ENCODE measurements at regions not wholly inside any gene's neighbourhood (a gene's known extent, or its start where the extent isn't known, plus 50 kb on each side); places are given as distances from the start of the nearest gene placed in this dataset.

GRCh38 chr13:103328899-103329298 lies 262.7 kb upstream of the SLC10A2 start:
- Histone ChIP-seq H3K36me3 (ENCODE audit: control insufficient read depth, insufficient read depth, low read length) (no peaks in the 10 kb centered on the region), H3K4me3 (ENCODE audit: low read depth, low read length) (no peak overlapping the region), H3K27me3 (ENCODE audit: control insufficient read depth, insufficient read depth, low read length) (no peaks in the 10 kb centered on the region)
- ChIA-PET CTCF (no interaction called here), POLR2A (no interaction called here)
- TF ChIP-seq, protein P1, sequence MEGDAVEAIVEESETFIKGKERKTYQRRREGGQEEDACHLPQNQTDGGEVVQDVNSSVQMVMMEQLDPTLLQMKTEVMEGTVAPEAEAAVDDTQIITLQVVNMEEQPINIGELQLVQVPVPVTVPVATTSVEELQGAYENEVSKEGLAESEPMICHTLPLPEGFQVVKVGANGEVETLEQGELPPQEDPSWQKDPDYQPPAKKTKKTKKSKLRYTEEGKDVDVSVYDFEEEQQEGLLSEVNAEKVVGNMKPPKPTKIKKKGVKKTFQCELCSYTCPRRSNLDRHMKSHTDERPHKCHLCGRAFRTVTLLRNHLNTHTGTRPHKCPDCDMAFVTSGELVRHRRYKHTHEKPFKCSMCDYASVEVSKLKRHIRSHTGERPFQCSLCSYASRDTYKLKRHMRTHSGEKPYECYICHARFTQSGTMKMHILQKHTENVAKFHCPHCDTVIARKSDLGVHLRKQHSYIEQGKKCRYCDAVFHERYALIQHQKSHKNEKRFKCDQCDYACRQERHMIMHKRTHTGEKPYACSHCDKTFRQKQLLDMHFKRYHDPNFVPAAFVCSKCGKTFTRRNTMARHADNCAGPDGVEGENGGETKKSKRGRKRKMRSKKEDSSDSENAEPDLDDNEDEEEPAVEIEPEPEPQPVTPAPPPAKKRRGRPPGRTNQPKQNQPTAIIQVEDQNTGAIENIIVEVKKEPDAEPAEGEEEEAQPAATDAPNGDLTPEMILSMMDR (IDR thresholded peaks at IDR 0.05; ENCODE audit: insufficient read depth, low read depth, low read length) = no peak
- no peak for DNase-seq (ENCODE audit: low read depth)

GRCh38 chr13:103326326-103326725 lies 260.1 kb upstream of the SLC10A2 start:
- TF ChIP-seq, protein P1 (IDR thresholded peaks at IDR 0.05; ENCODE audit: insufficient read depth, low read depth, low read length) = no peak
- DNase-seq (ENCODE audit: low read depth) = no peak
- Histone ChIP-seq H3K27me3 (ENCODE audit: control insufficient read depth, insufficient read depth, low read length) (no peaks in the 10 kb centered on the region), H3K4me3 (ENCODE audit: low read depth, low read length) (no peak overlapping the region), H3K36me3 (ENCODE audit: control insufficient read depth, insufficient read depth, low read length) (no peaks in the 10 kb centered on the region)
- ChIA-PET CTCF (no interaction called here), POLR2A (no interaction called here)

DNA sequence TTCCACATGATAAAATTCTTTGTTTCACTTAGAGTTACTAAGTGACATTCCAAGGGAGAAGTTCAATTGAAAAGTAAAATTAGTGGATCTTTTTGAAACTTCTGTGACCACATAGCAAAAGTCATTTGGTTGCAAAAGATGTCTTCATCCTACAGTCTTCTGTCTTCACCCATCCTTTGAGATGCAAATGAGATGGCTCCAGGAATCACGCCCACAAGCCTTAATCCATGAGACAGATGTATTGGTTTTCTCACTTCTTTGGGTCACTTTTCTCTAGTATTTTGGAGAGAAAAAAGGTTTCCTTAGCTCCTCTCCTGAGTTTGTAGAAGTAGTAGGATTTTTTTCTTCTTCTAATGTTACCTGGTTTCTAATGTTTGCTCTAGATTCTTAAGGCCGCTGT lies 259.5 kb upstream of the SLC10A2 start:
- TF ChIP-seq, protein P1 (IDR thresholded peaks at IDR 0.05; ENCODE audit: insufficient read depth, low read depth, low read length) = no peak
- Histone ChIP-seq H3K27me3 (ENCODE audit: control insufficient read depth, insufficient read depth, low read length) (no peaks in the 10 kb centered on the region), H3K36me3 (ENCODE audit: control insufficient read depth, insufficient read depth, low read length) (no peaks in the 10 kb centered on the region), H3K4me3 (ENCODE audit: low read depth, low read length) (no peak overlapping the region)
- CTCF ChIA-PET = no interaction called here
- POLR2A ChIA-PET = no interaction called here
- DNase-seq (ENCODE audit: low read depth) = no peak

DNA sequence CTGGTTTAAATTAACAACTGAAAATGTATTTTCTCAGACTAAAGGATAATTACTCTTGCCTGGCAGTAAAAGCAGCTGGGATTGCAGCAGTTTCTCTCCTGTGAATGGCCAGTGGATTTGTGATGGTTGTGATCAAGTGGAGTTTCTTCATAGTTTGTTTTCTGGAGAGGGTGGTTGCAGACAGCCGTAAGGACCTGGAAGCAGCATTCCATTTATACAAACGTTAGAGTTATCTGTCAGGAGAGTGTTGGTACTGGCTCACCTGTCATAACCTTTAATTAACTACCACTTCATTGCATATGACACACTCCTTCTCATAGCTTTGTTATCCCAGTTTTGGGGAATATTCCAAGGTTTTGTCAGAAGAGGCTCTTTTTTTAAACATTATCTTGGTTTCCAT lies 258.4 kb upstream of the SLC10A2 start:
- POLR2A ChIA-PET = no interaction called here
- Histone ChIP-seq H3K4me3 (ENCODE audit: low read depth, low read length) (no peak overlapping the region), H3K36me3 (ENCODE audit: control insufficient read depth, insufficient read depth, low read length) (no peaks in the 10 kb centered on the region), H3K27me3 (ENCODE audit: control insufficient read depth, insufficient read depth, low read length) (no peaks in the 10 kb centered on the region)
- no peak for DNase-seq (ENCODE audit: low read depth)
- TF ChIP-seq, protein P1 (IDR thresholded peaks at IDR 0.05; ENCODE audit: insufficient read depth, low read depth, low read length) = no peak
- CTCF ChIA-PET = interaction anchor here (0.5 to 0.6 kb wide), 2 partner anchors 74 to 139 kb away, joined by 3 read pairs; no protein-coding TSS in a partner anchor

DNA sequence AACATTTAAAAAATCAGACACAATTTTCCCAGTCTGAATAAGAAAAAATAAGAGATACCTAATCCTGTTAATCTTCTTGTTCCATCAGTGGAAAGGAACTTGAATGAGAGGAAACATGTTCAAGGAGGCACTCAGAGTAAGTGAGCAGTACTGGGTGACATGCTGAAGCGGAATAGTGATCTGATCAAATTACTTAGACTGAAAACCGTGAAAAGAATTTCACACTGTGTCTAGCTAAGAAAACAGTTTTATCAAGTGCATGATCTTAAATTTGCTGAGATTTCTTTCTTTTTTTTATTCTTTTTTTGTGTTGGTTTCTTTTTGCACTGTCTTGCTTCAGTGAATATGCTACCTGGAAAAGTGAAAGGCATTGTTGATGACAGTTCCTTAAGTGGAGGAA lies 249.5 kb upstream of the SLC10A2 start:
- Histone ChIP-seq H3K4me3 (ENCODE audit: low read depth, low read length) (no peak overlapping the region), H3K27me3 (ENCODE audit: control insufficient read depth, insufficient read depth, low read length) (no peaks in the 10 kb centered on the region), H3K36me3 (ENCODE audit: control insufficient read depth, insufficient read depth, low read length) (no peaks in the 10 kb centered on the region)
- ChIA-PET POLR2A (no interaction called here), CTCF (no interaction called here)
- TF ChIP-seq, protein P1 (IDR thresholded peaks at IDR 0.05; ENCODE audit: insufficient read depth, low read depth, low read length) = no peak
- DNase-seq (ENCODE audit: low read depth) = no peak

Data from BJ (cell line).